ENCODE measurements at regions not wholly inside any gene's neighbourhood (a gene's known extent, or its start where the extent isn't known, plus 50 kb on each side); places are given as distances from the start of the nearest gene placed in this dataset.

GRCh38 chr12:76284816-76285750 lies 63.1 kb downstream of the BBS10 start:
- H3K4me1 ChIP-seq (ENCODE audit: control insufficient read depth, insufficient read depth, low read length) = no peaks in the 10 kb centered on the region
- no peaks in the 10 kb centered on the region for H3K36me3 ChIP-seq (ENCODE audit: control insufficient read depth in 2 of 2, insufficient read depth in 1 of 2, low read length in 2 of 2)
- no peak overlapping the region for H3K4me3 ChIP-seq (ENCODE audit: low read depth, low read length)
- ChIA-PET POLR2A (no interaction called here), CTCF (interaction anchor here (0.5 to 0.6 kb wide), 2 partner anchors 38 to 1937 kb away, joined by 3 to 6 read pairs; no protein-coding TSS in a partner anchor)
- TF ChIP-seq KLF8 (tag by site-specific recombination; IDR thresholded peaks at IDR 0.05) = no peak
- TF ChIP-seq ZNF423 (tag by site-specific recombination; IDR thresholded peaks at IDR 0.05) = 0 out of 2 replicates have a peak, but pooled peaks have one; percentile 33
- no peak for TF ChIP-seq ZNF350 (tag by site-specific recombination; IDR thresholded peaks at IDR 0.05)
- no peak for TF ChIP-seq ZFP3 (tag by site-specific recombination; IDR thresholded peaks at IDR 0.05; ENCODE audit: low read depth)
- no peak for TF ChIP-seq ZFP37 (tag by site-specific recombination; IDR thresholded peaks at IDR 0.05)
- no peak for TF ChIP-seq SP3 (tag by site-specific recombination; IDR thresholded peaks at IDR 0.05)
- no peak for TF ChIP-seq HOXD13 (CRISPR knock-in tag; IDR thresholded peaks at IDR 0.05; ENCODE audit: borderline replicate concordance)
- TF ChIP-seq ZNF155 (tag by site-specific recombination; IDR thresholded peaks at IDR 0.05) = no peak
- peak; percentile 58 for TF ChIP-seq ZIC2 (tag by site-specific recombination; IDR thresholded peaks at IDR 0.05)
- TF ChIP-seq MZF1 (tag by site-specific recombination; IDR thresholded peaks at IDR 0.05; ENCODE audit: borderline replicate concordance) = no peak
- no peak for TF ChIP-seq ZNF777 (tag by site-specific recombination; IDR thresholded peaks at IDR 0.05; ENCODE audit: borderline replicate concordance)
- no peak for TF ChIP-seq ZNF776 (tag by site-specific recombination; IDR thresholded peaks at IDR 0.05; ENCODE audit: borderline replicate concordance)
- TF ChIP-seq ZNF837 (tag by site-specific recombination; IDR thresholded peaks at IDR 0.05) = no peak
- no peak for TF ChIP-seq ZNF221 (tag by site-specific recombination; IDR thresholded peaks at IDR 0.05; ENCODE audit: borderline replicate concordance)
- TF ChIP-seq IKZF3 (tag by site-specific recombination; IDR thresholded peaks at IDR 0.05) = no peak
- no peak for TF ChIP-seq ZNF169 (tag by site-specific recombination; IDR thresholded peaks at IDR 0.05)
- TF ChIP-seq ZNF354C (tag by site-specific recombination; IDR thresholded peaks at IDR 0.05; ENCODE audit: borderline replicate concordance, low read depth) = no peak
- no peak for TF ChIP-seq ZNF146 (tag by site-specific recombination; IDR thresholded peaks at IDR 0.05)
- TF ChIP-seq GLIS1 (tag by site-specific recombination; IDR thresholded peaks at IDR 0.05) = peak; percentile 71
- no peak for TF ChIP-seq ZNF214 (tag by site-specific recombination; IDR thresholded peaks at IDR 0.05; ENCODE audit: borderline replicate concordance)
- TF ChIP-seq ZNF571 (tag by site-specific recombination; IDR thresholded peaks at IDR 0.05) = no peak
- TF ChIP-seq ZNF391 (tag by site-specific recombination; IDR thresholded peaks at IDR 0.05; ENCODE audit: borderline replicate concordance, low read depth) = no peak
- TF ChIP-seq YY2 (tag by site-specific recombination; IDR thresholded peaks at IDR 0.05) = no peak
- no peak for TF ChIP-seq ZNF473 (tag by site-specific recombination; IDR thresholded peaks at IDR 0.05)
- no peak overlapping the region for H3K27ac ChIP-seq (ENCODE audit: extremely low read depth, low read depth, low read length)
- no peaks in the 10 kb centered on the region for H3K9me3 ChIP-seq (ENCODE audit: control insufficient read depth, insufficient read depth, low read depth, low read length)

- H3K9me3 ChIP-seq (ENCODE audit: control insufficient read depth, insufficient read depth, low read depth, low read length) = no peaks in the 10 kb centered on the region
- H3K4me1 ChIP-seq (ENCODE audit: control insufficient read depth, insufficient read depth, low read length) = no peaks in the 10 kb centered on the region
- ChIA-PET CTCF (no interaction called here), POLR2A (no interaction called here)
- TF ChIP-seq ZNF529 (tag by site-specific recombination; IDR thresholded peaks at IDR 0.05; ENCODE audit: insufficient replicate concordance) (no peak), ZNF560 (tag by site-specific recombination; IDR thresholded peaks at IDR 0.05; ENCODE audit: borderline replicate concordance) (no peak), ZNF248 (tag by site-specific recombination; IDR thresholded peaks at IDR 0.05) (no peak), REST (tag by site-specific recombination; IDR thresholded peaks at IDR 0.05) (no peak)
- no peak overlapping the region for H3K4me3 ChIP-seq (ENCODE audit: low read depth, low read length)
- no peak overlapping the region for H3K27ac ChIP-seq (ENCODE audit: extremely low read depth, low read depth, low read length)
- no peaks in the 10 kb centered on the region for H3K36me3 ChIP-seq (ENCODE audit: control insufficient read depth in 2 of 2, insufficient read depth in 1 of 2, low read length in 2 of 2)
These were observed 65.5 kb downstream of the BBS10 start for GRCh38 chr12:76282744-76283143.

Data from HEK293 (cell line).